Trophoblast cell (in vitro differentiated cells and primary cell): ENCODE measurements at regions not wholly inside any gene's neighbourhood (a gene's known extent, or its start where the extent isn't known, plus 50 kb on each side); places are given as distances from the start of the nearest gene placed in this dataset.

ENCODE experiments used
- DNase-seq, 2 donors: peaks; one replicate each; pipeline ENCODE4 v3.0.0-alpha.2; 2016
- H2AFZ ChIP-seq: 2 replicates; pipeline ENCODE4 v1.6.1; 2013; ENCODE audit warnings: low read length, moderate library complexity, mild to moderate bottlenecking; ENCODE audit not compliant: insufficient read depth, poor library complexity
- H2AK5ac ChIP-seq: 2 replicates; pipeline ENCODE4 v1.6.1; 2013; ENCODE audit warnings: mild to moderate bottlenecking, low read length
- H2BK120ac ChIP-seq: 2 replicates; pipeline ENCODE4 v1.6.1; 2013; ENCODE audit warnings: low read length, mild to moderate bottlenecking, moderate library complexity; ENCODE audit not compliant: insufficient read depth, poor library complexity
- H2BK12ac ChIP-seq: 2 replicates; pipeline ENCODE4 v1.6.1; 2013; ENCODE audit warnings: mild to moderate bottlenecking, low read length, moderate library complexity
- H2BK5ac ChIP-seq: 2 replicates; pipeline ENCODE4 v1.6.1; 2013; ENCODE audit warnings: low read length, low read depth, moderate library complexity, mild to moderate bottlenecking; ENCODE audit not compliant: poor library complexity
- H3K14ac ChIP-seq: 2 replicates; pipeline ENCODE4 v1.6.1; 2013; ENCODE audit warnings: mild to moderate bottlenecking, low read length
- H3K18ac ChIP-seq: 2 replicates; pipeline ENCODE4 v1.6.1; 2013; ENCODE audit warnings: mild to moderate bottlenecking, low read length
- H3K23ac ChIP-seq: 2 replicates; pipeline ENCODE4 v1.6.1; 2013; ENCODE audit warnings: low read length
- H3K27ac ChIP-seq: 2 replicates; pipeline ENCODE4 v1.5.1; 2013; ENCODE audit warnings: low read depth, mild to moderate bottlenecking, inconsistent platforms, low read length, moderate library complexity
- H3K27me3 ChIP-seq: 2 replicates; pipeline ENCODE4 v1.6.1; 2013; ENCODE audit warnings: inconsistent platforms, mild to moderate bottlenecking, low read length, moderate library complexity; ENCODE audit not compliant: insufficient read depth
- H3K36me3 ChIP-seq, 2 experiments: 1 replicate in 1 of 2; 2 replicates in 1 of 2; pipeline ENCODE4 v1.6.1; 2013; ENCODE audit warnings: low read length in 2 of 2, mild to moderate bottlenecking in 2 of 2, moderate library complexity in 1 of 2; ENCODE audit not compliant: insufficient read depth in 2 of 2, control insufficient read depth in 1 of 2
- H3K4ac ChIP-seq: 2 replicates; pipeline ENCODE4 v1.6.1; 2013; ENCODE audit warnings: low read depth, mild to moderate bottlenecking, low read length, moderate library complexity
- H3K4me1 ChIP-seq, 2 experiments: 1 replicate in 1 of 2; 2 replicates in 1 of 2; pipeline ENCODE4 v1.6.1; 2013; ENCODE audit warnings: low read length in 2 of 2, mild to moderate bottlenecking in 2 of 2, moderate library complexity in 1 of 2; ENCODE audit not compliant: insufficient read depth in 2 of 2, control insufficient read depth in 1 of 2
- H3K4me2 ChIP-seq: 2 replicates; pipeline ENCODE4 v1.6.1; 2013; ENCODE audit warnings: inconsistent platforms, mild to moderate bottlenecking, low read length, moderate library complexity
- H3K4me3 ChIP-seq: 2 replicates; pipeline ENCODE4 v1.5.1; 2013; ENCODE audit warnings: mild to moderate bottlenecking, low read depth, low read length, inconsistent platforms
- H3K79me1 ChIP-seq: one replicate; pipeline ENCODE4 v1.6.1; 2013; ENCODE audit warnings: low read length
- H3K79me2 ChIP-seq: 2 replicates; pipeline ENCODE4 v1.6.1; 2013; ENCODE audit warnings: low read length, mild to moderate bottlenecking; ENCODE audit not compliant: control insufficient read depth, insufficient read depth, poor library complexity
- H3K9ac ChIP-seq: 2 replicates; pipeline ENCODE4 v1.6.1; 2013; ENCODE audit warnings: mild to moderate bottlenecking, low read length
- H3K9me3 ChIP-seq: 2 replicates; pipeline ENCODE4 v1.6.1; 2013; ENCODE audit warnings: low read depth, mild to moderate bottlenecking, control low read depth, inconsistent platforms, low read length; ENCODE audit not compliant: insufficient read depth
- H4K12ac ChIP-seq: 2 replicates; pipeline ENCODE4 v1.6.1; 2013; ENCODE audit warnings: low read depth, mild to moderate bottlenecking, low read length, moderate library complexity
- H4K8ac ChIP-seq: 2 replicates; pipeline ENCODE4 v1.6.1; 2013; ENCODE audit warnings: low read depth, mild to moderate bottlenecking, low read length, moderate library complexity
- H4K91ac ChIP-seq: one replicate; pipeline ENCODE4 v1.6.1; 2013; ENCODE audit warnings: low read depth, mild to moderate bottlenecking, low read length, moderate library complexity
- WGBS: extraction: QIAGEN DNeasy Blood & Tissue Kit; methylation state at CpG from one replicate; pipeline ENCODE4 v1.1.7; 2013; ENCODE audit warnings: missing lambda C conversion rate; ENCODE audit not compliant: insufficient read length, insufficient coverage; ENCODE audit errors: extremely low coverage; 5-methylcytosine and 5-hydroxymethylcytosine counted together

DNA sequence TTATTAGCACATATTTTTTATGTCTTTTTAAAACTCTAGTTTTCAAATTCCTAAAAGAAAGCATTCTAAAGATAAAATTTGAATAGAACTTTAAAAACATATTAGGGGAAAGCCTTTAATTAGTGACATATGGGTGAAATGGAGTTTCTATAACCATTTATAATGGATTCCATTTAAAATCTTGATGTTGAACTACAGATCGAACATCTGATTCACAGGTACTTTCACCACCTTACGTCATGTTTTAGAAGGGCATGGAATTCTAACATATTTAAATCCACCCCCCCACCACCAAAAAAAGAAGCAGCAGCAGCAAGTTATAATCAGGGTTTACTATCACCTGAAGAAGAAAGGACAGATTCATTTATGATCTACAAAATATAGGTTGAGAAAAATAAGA, 298.4 kb downstream of the SMOC2 start:
- peaks cover 0 to 1% of the 10 kb centered on the region in 2 experiments for H3K36me3 ChIP-seq
- no peak overlapping the region for H3K4ac ChIP-seq
- peaks cover 4 to 5% of the 10 kb centered on the region in 2 experiments for H3K4me1 ChIP-seq
- no peak overlapping the region for H4K91ac ChIP-seq
- H4K8ac ChIP-seq, result no peak overlapping the region
- no peak overlapping the region for H3K4me2 ChIP-seq
- H4K12ac ChIP-seq, result no peak overlapping the region
- no peak overlapping the region for H3K14ac ChIP-seq
- no peak overlapping the region for H3K18ac ChIP-seq
- WGBS, result no CpG with 5 or more reads among the region's 2 CpGs
- no peak overlapping the region for H2BK120ac ChIP-seq
- H3K79me1 ChIP-seq, result no peaks in the 10 kb centered on the region
- no peaks in the 10 kb centered on the region for H3K27me3 ChIP-seq
- H3K79me2 ChIP-seq, result no peaks in the 10 kb centered on the region
- no peak overlapping the region for H2AK5ac ChIP-seq
- H3K4me3 ChIP-seq, result no peak overlapping the region
- no peak overlapping the region for H3K23ac ChIP-seq
- no peak overlapping the region for H3K27ac ChIP-seq
- DNase-seq, result no peak
- H2AFZ ChIP-seq, result no peak overlapping the region
- peaks cover 4% of the 10 kb centered on the region for H3K9me3 ChIP-seq
- no peak overlapping the region for H3K9ac ChIP-seq
- no peak overlapping the region for H2BK12ac ChIP-seq
- H2BK5ac ChIP-seq, result no peak overlapping the region

DNA sequence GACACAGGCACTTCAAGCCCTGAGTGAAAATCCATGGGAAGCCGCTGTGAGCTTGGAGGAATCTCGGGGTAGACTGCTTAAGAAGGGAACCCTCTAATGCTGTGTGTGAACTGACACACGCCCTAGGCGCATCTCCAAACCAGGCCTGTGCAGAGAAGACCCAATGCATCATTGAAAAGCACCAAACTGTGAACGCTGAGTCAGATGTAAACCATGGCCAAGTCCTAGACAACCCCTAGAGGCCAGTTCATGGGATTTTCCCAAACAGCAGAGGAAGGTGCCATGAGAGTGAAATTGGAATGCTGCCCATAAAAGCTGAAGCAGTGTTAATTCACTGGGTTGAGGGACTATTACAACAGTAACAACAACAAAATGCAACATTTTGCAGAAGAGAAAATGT, 296.5 kb downstream of the SMOC2 start:
- Histone ChIP-seq H3K79me2 (no peaks in the 10 kb centered on the region), H2AFZ (no peak overlapping the region), H3K9me3 (peaks cover 4% of the 10 kb centered on the region), H3K14ac (no peak overlapping the region), H3K27me3 (no peaks in the 10 kb centered on the region), H2BK120ac (no peak overlapping the region), H3K27ac (no peak overlapping the region), H2AK5ac (no peak overlapping the region), H3K4ac (no peak overlapping the region), H3K79me1 (no peaks in the 10 kb centered on the region), H3K4me2 (no peak overlapping the region), H3K36me3 (peaks cover 0 to 1% of the 10 kb centered on the region in 2 experiments), H3K4me3 (no peak overlapping the region), H4K12ac (no peak overlapping the region), H3K23ac (no peak overlapping the region), H2BK5ac (no peak overlapping the region), H4K8ac (no peak overlapping the region), H3K9ac (no peak overlapping the region), H2BK12ac (peak overlapping the region; percentile 8), H4K91ac (peak overlapping the region; percentile 4), H3K4me1 (peaks cover 4 to 5% of the 10 kb centered on the region in 2 experiments), H3K18ac (no peak overlapping the region)
- peak; percentile 9 to 38 for DNase-seq
- WGBS, result no CpG with 5 or more reads among the region's 5 CpGs

DNA sequence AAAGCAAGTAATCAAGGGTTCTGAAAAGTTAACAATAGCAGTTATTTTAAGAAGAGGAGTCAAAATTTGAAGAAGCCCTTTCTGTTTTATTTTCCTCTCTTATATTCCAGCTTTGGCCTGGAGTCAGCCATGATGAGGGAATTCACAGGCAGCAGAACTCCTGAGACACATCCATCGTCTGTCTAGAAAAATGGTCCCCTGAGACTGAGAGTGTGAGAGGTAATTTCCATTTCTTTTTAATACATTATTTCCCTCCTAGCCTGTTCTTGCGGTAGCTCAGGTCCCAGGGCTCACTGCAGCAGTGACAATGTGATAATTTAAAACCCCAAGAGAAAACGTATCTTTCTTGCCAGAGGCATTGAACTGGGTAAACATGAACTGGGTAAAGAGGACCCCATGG, 296.0 kb downstream of the SMOC2 start:
- peaks cover 4% of the 10 kb centered on the region for H3K9me3 ChIP-seq
- H3K79me2 ChIP-seq, result no peaks in the 10 kb centered on the region
- H3K36me3 ChIP-seq, result peaks cover 0 to 1% of the 10 kb centered on the region in 2 experiments
- H3K79me1 ChIP-seq, result no peaks in the 10 kb centered on the region
- H2BK120ac ChIP-seq, result no peak overlapping the region
- no peak overlapping the region for H3K27ac ChIP-seq
- peaks cover 4 to 5% of the 10 kb centered on the region in 2 experiments for H3K4me1 ChIP-seq
- H4K8ac ChIP-seq, result no peak overlapping the region
- H3K9ac ChIP-seq, result no peak overlapping the region
- H3K14ac ChIP-seq, result no peak overlapping the region
- no peak overlapping the region for H3K18ac ChIP-seq
- H4K91ac ChIP-seq, result peak overlapping the region; percentile 4
- no peaks in the 10 kb centered on the region for H3K27me3 ChIP-seq
- DNase-seq, result no peak
- no peak overlapping the region for H3K23ac ChIP-seq
- no peak overlapping the region for H2AFZ ChIP-seq
- H3K4me3 ChIP-seq, result no peak overlapping the region
- peak overlapping the region; percentile 8 for H2BK12ac ChIP-seq
- no peak overlapping the region for H4K12ac ChIP-seq
- no peak overlapping the region for H3K4ac ChIP-seq
- no peak overlapping the region for H2BK5ac ChIP-seq
- H2AK5ac ChIP-seq, result no peak overlapping the region
- no CpG with 5 or more reads among the region's 3 CpGs for WGBS
- no peak overlapping the region for H3K4me2 ChIP-seq

- no peaks in the 10 kb centered on the region for H3K79me1 ChIP-seq
- no peak overlapping the region for H3K14ac ChIP-seq
- no peak overlapping the region for H2BK5ac ChIP-seq
- DNase-seq, result no peak
- no peak overlapping the region for H3K4me2 ChIP-seq
- no peak overlapping the region for H3K18ac ChIP-seq
- H3K9ac ChIP-seq, result no peak overlapping the region
- H3K36me3 ChIP-seq, result peaks cover 0 to 1% of the 10 kb centered on the region in 2 experiments
- no peak overlapping the region for H2AFZ ChIP-seq
- H3K79me2 ChIP-seq, result no peaks in the 10 kb centered on the region
- no peak overlapping the region for H4K8ac ChIP-seq
- H3K23ac ChIP-seq, result no peak overlapping the region
- H3K27ac ChIP-seq, result no peak overlapping the region
- peaks cover 4 to 5% of the 10 kb centered on the region in 2 experiments for H3K4me1 ChIP-seq
- H2BK12ac ChIP-seq, result no peak overlapping the region
- H4K12ac ChIP-seq, result no peak overlapping the region
- no peak overlapping the region for H2BK120ac ChIP-seq
- H4K91ac ChIP-seq, result no peak overlapping the region
- H3K4ac ChIP-seq, result no peak overlapping the region
- H3K27me3 ChIP-seq, result no peaks in the 10 kb centered on the region
- peaks cover 4% of the 10 kb centered on the region for H3K9me3 ChIP-seq
- H3K4me3 ChIP-seq, result no peak overlapping the region
- no peak overlapping the region for H2AK5ac ChIP-seq
Observed at GRCh38 chr6:168736039-168736438, 295.1 kb downstream of the SMOC2 start.
